Stimulated activated naive CD4-positive, alpha-beta T cell (primary cell): ENCODE measurements at regions not wholly inside any gene's neighbourhood (a gene's known extent, or its start where the extent isn't known, plus 50 kb on each side); places are given as distances from the start of the nearest gene placed in this dataset.
A peak's percentile ranks its signal among the peaks of the same experiment; 100 is the strongest.
"Not testable (repeated sequence)": the region's sequence is repeated elsewhere in the genome, so short reads cannot be mapped to it uniquely, and the experiment has no call there.

ENCODE experiments used
- DNase-seq, 6 experiments: peaks; one replicate each; lab custom pipeline; 2025; lab: John Stamatoyannopoulos, UW

GRCh38 chr1:114263343-114263742 lies 109.7 kb upstream of the SYT6 start:
- DNase-seq, result no peak

- DNase-seq, result no peak
Measured at GRCh38 chr1:114262337-114262736, 108.7 kb upstream of the SYT6 start.

GRCh38 chr1:114260805-114261484 lies 107.3 kb upstream of the SYT6 start:
- no peak for DNase-seq

GRCh38 chr1:114259511-114260160 lies 106.0 kb upstream of the SYT6 start:
- no peak for DNase-seq

- DNase-seq, result no peak
Measured at GRCh38 chr1:114258633-114259032, 105.0 kb upstream of the SYT6 start.

- DNase-seq, result no peak
Measured at GRCh38 chr1:114258074-114258473, 104.4 kb upstream of the SYT6 start.

- no peak for DNase-seq
Measured at GRCh38 chr1:114257554-114257953, 103.9 kb upstream of the SYT6 start.

GRCh38 chr1:114253900-114254299 lies 100.2 kb upstream of the SYT6 start:
- no peak for DNase-seq

- no peak for DNase-seq
Measured at GRCh38 chr1:114251573-114251939, 97.9 kb upstream of the SYT6 start.

GRCh38 chr1:114250683-114251572 lies 97.3 kb upstream of the SYT6 start:
- no peak for DNase-seq

GRCh38 chr1:114249691-114250090 lies 96.0 kb upstream of the SYT6 start:
- DNase-seq, result no peak

GRCh38 chr1:114248162-114248561 lies 94.5 kb upstream of the SYT6 start:
- no peak for DNase-seq

- DNase-seq, result not testable (repeated sequence)
Measured at GRCh38 chr1:114242531-114243210, 89.0 kb upstream of the SYT6 start.

- DNase-seq, result no peak
Measured at GRCh38 chr1:114238053-114238452, 84.4 kb upstream of the SYT6 start.

- no peak for DNase-seq
Measured at GRCh38 chr1:114236517-114236916, 82.8 kb upstream of the SYT6 start.

- DNase-seq, result no peak
Measured at GRCh38 chr1:114235960-114236359, 82.3 kb upstream of the SYT6 start.

GRCh38 chr1:114235281-114235680 lies 81.6 kb upstream of the SYT6 start:
- no peak for DNase-seq

- DNase-seq, result peak in 1 of 6 experiments; percentile 2
Measured at GRCh38 chr1:114234408-114235124, 80.9 kb upstream of the SYT6 start.

- no peak for DNase-seq
Measured at GRCh38 chr1:114232691-114233090, 79.0 kb upstream of the SYT6 start.

- DNase-seq, result no peak
Measured at GRCh38 chr1:114231301-114231700, 77.6 kb upstream of the SYT6 start.

- no peak for DNase-seq
Measured at GRCh38 chr1:114229368-114229767, 75.7 kb upstream of the SYT6 start.

GRCh38 chr1:114227059-114227458 lies 73.4 kb upstream of the SYT6 start:
- no peak for DNase-seq
